DND-41 (cell line): ENCODE measurements at regions not wholly inside any gene's neighbourhood (a gene's known extent, or its start where the extent isn't known, plus 50 kb on each side); places are given as distances from the start of the nearest gene placed in this dataset.
"Not testable (repeated sequence)": the region's sequence is repeated elsewhere in the genome, so short reads cannot be mapped to it uniquely, and the experiment has no call there.

Experiments
- EZH2 ChIP-seq: IDR thresholded peaks from 3 replicates; pipeline ENCODE4 v1.6.1; 2012; ENCODE audit warnings: borderline replicate concordance, low read depth, mild to moderate bottlenecking, moderate library complexity, low read length, inconsistent platforms; ENCODE audit not compliant: severe bottlenecking
- TF ChIP-seq, protein P1 (sequence below): IDR thresholded peaks from 2 replicates; pipeline ENCODE4 v1.5.1; 2012; ENCODE audit warnings: borderline replicate concordance, low read length, moderate library complexity, mild to moderate bottlenecking; ENCODE audit not compliant: poor library complexity, severe bottlenecking; ENCODE audit errors: extremely low read depth

DNA sequence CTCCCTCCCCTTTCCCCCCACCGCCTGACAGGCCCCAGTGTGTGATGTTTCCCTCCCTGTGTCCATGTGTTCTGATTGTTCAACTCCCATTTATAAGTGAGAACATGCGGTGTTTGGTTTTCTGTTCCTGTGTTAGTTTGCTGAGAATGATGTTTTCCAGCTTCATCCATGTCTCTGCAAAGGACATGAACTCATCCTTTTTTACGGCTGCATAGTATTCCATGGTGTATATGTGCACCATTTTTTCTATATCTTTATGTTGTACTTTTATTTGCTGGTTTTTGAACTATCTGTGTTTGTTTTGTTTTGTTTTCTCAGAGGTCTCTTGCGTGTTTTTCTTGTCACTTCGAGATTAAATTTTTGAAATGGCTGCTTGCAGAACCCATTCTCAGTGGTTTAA is 188.8 kb upstream of the SLIT2 start:
- TF ChIP-seq EZH2: not testable (repeated sequence)
- TF ChIP-seq, protein P1, sequence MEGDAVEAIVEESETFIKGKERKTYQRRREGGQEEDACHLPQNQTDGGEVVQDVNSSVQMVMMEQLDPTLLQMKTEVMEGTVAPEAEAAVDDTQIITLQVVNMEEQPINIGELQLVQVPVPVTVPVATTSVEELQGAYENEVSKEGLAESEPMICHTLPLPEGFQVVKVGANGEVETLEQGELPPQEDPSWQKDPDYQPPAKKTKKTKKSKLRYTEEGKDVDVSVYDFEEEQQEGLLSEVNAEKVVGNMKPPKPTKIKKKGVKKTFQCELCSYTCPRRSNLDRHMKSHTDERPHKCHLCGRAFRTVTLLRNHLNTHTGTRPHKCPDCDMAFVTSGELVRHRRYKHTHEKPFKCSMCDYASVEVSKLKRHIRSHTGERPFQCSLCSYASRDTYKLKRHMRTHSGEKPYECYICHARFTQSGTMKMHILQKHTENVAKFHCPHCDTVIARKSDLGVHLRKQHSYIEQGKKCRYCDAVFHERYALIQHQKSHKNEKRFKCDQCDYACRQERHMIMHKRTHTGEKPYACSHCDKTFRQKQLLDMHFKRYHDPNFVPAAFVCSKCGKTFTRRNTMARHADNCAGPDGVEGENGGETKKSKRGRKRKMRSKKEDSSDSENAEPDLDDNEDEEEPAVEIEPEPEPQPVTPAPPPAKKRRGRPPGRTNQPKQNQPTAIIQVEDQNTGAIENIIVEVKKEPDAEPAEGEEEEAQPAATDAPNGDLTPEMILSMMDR: not testable (repeated sequence)
